Pancreas (tissue), 10 donors: ENCODE measurements at regions not wholly inside any gene's neighbourhood (a gene's known extent, or its start where the extent isn't known, plus 50 kb on each side); places are given as distances from the start of the nearest gene placed in this dataset.
A peak's percentile ranks its signal among the peaks of the same experiment; 100 is the strongest.

Experiments
- ATAC-seq, 4 donors: fragments of 200-7000 bp; cut with Tn5 transposase; one replicate each; pipeline versions ENCODE4 v1.8.0 to v1.9.1; 2020; ENCODE audit warnings: mild to moderate bottlenecking in 4 of 4, moderate library complexity in 4 of 4
- DNase-seq, 6 donors: peaks; one replicate each; pipeline ENCODE4 v3.0.0-alpha.2; 2020
- FAIRE-seq: peaks from 2 replicates; lab custom pipeline; 2012; peaks lifted over from hg19 to GRCh38; lab: Jason Lieb, UNC
- H3K27ac ChIP-seq, 4 donors: fragments of 200-600 bp; sonication (generic); 1 replicate in 3 of 4; 2 replicates in 1 of 4; pipeline versions ENCODE4 v1.5.0 to v1.8.0; 2020
- H3K27me3 ChIP-seq, 4 donors: fragments of 200-600 bp; one replicate each; pipeline ENCODE4 v1.8.0; 2021
- H3K36me3 ChIP-seq, 3 donors: fragments of 200-600 bp; sonication (generic) in 1 of 3; one replicate each; pipeline versions ENCODE4 v1.5.0 to v1.8.0; 2020 to 2021
- H3K4me1 ChIP-seq, 3 donors: fragments of 200-600 bp; one replicate each; pipeline ENCODE4 v1.8.0; 2021
- H3K4me3 ChIP-seq, 4 donors: fragments of 200-600 bp; sonication (generic) in 2 of 4; one replicate each; pipeline versions ENCODE4 v1.5.0 to v1.8.0; 2020 to 2021
- H3K9me3 ChIP-seq, 4 donors: fragments of 200-600 bp; one replicate each; pipeline ENCODE4 v1.8.0; 2021
- WGBS, 2 donors: extraction: QIAGEN DNeasy Blood & Tissue Kit; methylation state at CpG; one replicate each; pipeline ENCODE4 v1.1.7; 2013; 5-methylcytosine and 5-hydroxymethylcytosine counted together
- intact Hi-C, 3 donors: fragments of 100-400 bp; cut with DNase I; formaldehyde crosslinking; loops; one replicate each; pipeline versions ENCODE4 v1.11.1 to v1.14.2; 2022
- TF ChIP-seq, protein P1 (sequence below), 4 donors: fragments of 200-600 bp; sonication (generic) in 3 of 4; IDR thresholded peaks; one replicate each; pipeline versions ENCODE4 v1.5.0 to v1.8.0; 2021; ENCODE audit warnings: antibody characterized with exemption in 4 of 4
- donor health status: healthy with polysubstance abuse.
- donor health status: DM: no; HTN: no; CAD: no; lungs with moderate emphysema.
- donor health status: DM: no; HTN: no; CAD: no.
- donor health status: control.
- donor health status: control.
- donor health status: Bipolar disorder and iron deficiency.
- donor health status: DM: yes; HTN: yes; CAD: no.
- donor health status: DM: no; HTN: no; CAD: no.
- donor health status: DM: no; HTN: no; CAD: no.
- donor health status: DM: yes; HTN: yes; CAD: no.

DNA sequence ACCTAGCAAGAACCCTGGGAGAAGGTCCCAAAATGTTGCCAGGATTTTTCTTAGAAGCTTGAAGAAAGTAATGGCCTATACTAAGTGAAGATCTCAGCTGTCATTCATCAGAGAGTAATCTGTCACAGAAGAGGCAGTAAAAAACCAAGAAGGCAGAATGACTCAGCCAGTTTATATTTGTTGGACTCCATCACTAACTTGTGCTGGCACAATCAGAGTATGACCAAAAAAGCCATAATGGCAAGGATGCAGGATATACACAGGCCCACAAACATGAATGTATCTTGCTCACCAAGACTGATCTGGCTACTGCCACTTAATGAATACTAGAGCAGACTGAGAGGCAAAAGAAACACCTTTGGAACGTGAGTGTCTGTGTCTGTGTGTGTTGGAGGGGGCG, 104.0 kb upstream of the POU5F2 start:
- Histone ChIP-seq H3K27me3 (no peaks in the 10 kb centered on the region), H3K9me3 (no peaks in the 10 kb centered on the region), H3K4me1 (no peaks in the 10 kb centered on the region), H3K27ac (no peak overlapping the region), H3K4me3 (no peak overlapping the region), H3K36me3 (no peaks in the 10 kb centered on the region)
- ATAC-seq, result no peak
- no peak for FAIRE-seq
- TF ChIP-seq, protein P1, sequence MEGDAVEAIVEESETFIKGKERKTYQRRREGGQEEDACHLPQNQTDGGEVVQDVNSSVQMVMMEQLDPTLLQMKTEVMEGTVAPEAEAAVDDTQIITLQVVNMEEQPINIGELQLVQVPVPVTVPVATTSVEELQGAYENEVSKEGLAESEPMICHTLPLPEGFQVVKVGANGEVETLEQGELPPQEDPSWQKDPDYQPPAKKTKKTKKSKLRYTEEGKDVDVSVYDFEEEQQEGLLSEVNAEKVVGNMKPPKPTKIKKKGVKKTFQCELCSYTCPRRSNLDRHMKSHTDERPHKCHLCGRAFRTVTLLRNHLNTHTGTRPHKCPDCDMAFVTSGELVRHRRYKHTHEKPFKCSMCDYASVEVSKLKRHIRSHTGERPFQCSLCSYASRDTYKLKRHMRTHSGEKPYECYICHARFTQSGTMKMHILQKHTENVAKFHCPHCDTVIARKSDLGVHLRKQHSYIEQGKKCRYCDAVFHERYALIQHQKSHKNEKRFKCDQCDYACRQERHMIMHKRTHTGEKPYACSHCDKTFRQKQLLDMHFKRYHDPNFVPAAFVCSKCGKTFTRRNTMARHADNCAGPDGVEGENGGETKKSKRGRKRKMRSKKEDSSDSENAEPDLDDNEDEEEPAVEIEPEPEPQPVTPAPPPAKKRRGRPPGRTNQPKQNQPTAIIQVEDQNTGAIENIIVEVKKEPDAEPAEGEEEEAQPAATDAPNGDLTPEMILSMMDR (IDR thresholded peaks at IDR 0.05), result no peak
- intact Hi-C loops, result no loop called here
- no peak for DNase-seq
- WGBS, 2 donors, result 91 to 100% methylated on average over 2 of the region's 2 CpGs

DNA sequence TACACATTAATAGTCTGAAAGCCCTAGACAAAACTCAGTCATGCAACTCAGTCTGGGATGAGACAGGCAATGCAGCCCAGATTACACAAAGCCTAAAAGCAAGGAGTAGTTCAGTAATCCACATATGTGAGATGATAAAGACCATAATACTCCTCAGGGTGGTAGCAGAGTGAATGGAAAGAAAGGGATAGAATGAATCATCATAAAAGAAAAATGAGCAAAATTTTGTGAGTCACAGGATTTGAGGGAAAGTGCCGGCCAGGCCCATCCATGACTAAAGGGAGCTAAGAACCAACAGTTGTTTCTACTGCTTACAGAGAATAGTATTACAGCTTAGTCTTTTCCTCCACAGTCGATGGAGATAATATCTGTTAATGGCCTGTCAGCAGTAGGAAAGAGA, 90.0 kb upstream of the POU5F2 start:
- Histone ChIP-seq H3K9me3 (no peaks in the 10 kb centered on the region), H3K4me1 (no peaks in the 10 kb centered on the region), H3K36me3 (no peaks in the 10 kb centered on the region), H3K4me3 (no peak overlapping the region), H3K27me3 (no peaks in the 10 kb centered on the region), H3K27ac (no peak overlapping the region)
- WGBS, 2 donors, result 89 to 97% methylated on average over 2 of the region's 2 CpGs
- TF ChIP-seq, protein P1 (IDR thresholded peaks at IDR 0.05), result no peak
- ATAC-seq, result peak in 2 of 4 donors; percentile 29 to 45
- FAIRE-seq, result no peak
- DNase-seq, result no peak
- intact Hi-C loops, result no loop called here

DNA sequence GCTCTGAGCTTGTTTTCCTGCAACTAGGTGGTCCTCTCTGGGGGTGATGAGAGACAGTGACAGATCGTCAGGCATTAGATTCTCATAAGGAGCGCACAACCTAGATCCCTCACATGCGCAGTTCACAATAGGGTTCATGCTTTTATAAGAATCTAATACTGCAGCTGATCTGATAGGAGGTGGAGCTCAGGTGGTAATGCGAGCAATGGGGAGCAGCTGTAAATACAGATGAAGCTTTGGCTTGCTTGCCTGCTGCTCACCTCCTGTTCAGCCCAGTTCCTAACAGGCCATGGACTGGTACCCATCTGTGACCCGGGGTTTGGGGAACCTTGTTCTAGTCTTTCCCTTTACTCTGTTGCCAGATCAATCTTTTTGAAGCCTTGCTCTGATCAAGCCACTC, 89.5 kb upstream of the POU5F2 start:
- no peak overlapping the region for H3K4me3 ChIP-seq
- FAIRE-seq, result no peak
- TF ChIP-seq, protein P1 (IDR thresholded peaks at IDR 0.05), result no peak
- H3K4me1 ChIP-seq, result no peaks in the 10 kb centered on the region
- H3K9me3 ChIP-seq, result no peaks in the 10 kb centered on the region
- no peaks in the 10 kb centered on the region for H3K27me3 ChIP-seq
- 96 to 98% methylated on average over 5 of the region's 5 CpGs for WGBS, 2 donors
- DNase-seq, result no peak
- no peak overlapping the region for H3K27ac ChIP-seq
- ATAC-seq, result no peak
- no peaks in the 10 kb centered on the region for H3K36me3 ChIP-seq
- intact Hi-C loops, result no loop called here

DNA sequence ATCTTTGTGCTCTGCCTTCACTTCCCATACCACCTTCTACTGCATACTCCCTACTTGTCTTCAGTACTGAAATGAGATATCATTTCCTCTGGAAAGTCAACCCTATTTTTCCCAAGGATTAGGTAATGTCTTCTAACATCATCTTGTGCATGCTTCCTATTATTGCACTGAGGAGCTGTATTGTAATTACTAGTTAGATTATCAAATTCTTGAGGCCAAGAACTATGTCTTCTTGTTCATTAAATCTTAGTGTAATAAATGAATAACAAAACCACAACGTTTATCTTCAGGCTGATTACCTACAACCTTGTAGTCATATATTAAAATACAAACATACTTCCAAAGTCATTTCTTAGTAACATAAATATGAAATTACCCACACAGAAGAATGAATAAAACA, 87.9 kb upstream of the POU5F2 start:
- H3K9me3 ChIP-seq, result no peaks in the 10 kb centered on the region
- DNase-seq (no peak), ATAC-seq (no peak), FAIRE-seq (no peak)
- H3K4me3 ChIP-seq, result no peak overlapping the region
- H3K27me3 ChIP-seq, result no peaks in the 10 kb centered on the region
- H3K27ac ChIP-seq, result no peak overlapping the region
- 59 to 71% methylated on average over 1 of the region's 1 CpG for WGBS, 2 donors
- H3K36me3 ChIP-seq, result no peaks in the 10 kb centered on the region
- intact Hi-C loops, result no loop called here
- H3K4me1 ChIP-seq, result no peaks in the 10 kb centered on the region
- TF ChIP-seq, protein P1 (IDR thresholded peaks at IDR 0.05), result no peak

DNA sequence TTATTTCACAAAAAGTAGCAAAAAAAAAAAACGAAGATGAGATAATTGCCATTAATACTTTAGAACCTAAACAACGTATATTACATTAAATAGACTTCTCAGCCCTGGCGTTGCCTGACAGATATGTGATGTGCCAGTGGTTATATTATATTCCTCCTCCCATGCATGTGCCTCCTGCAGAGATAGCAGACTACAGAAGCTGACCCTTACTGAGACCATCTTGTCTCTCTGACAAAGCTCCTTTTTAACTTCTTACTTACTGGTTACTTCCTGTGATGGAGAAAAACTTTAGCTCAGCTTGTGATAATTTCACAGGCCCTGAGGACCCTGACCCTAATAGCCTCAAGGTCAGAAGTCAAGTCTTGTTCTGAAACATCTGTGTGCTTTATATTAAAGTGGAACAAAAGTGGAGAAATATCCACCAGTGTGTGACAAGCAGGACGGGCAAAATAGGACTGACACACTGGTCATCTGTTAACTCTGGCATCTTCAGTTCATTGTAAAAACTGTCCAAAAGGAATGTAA, 80.6 kb upstream of the POU5F2 start:
- TF ChIP-seq, protein P1 (IDR thresholded peaks at IDR 0.05), result no peak
- H3K4me3 ChIP-seq, result no peak overlapping the region
- no peak overlapping the region for H3K27ac ChIP-seq
- no peaks in the 10 kb centered on the region for H3K27me3 ChIP-seq
- H3K9me3 ChIP-seq, result no peaks in the 10 kb centered on the region
- FAIRE-seq (no peak), DNase-seq (no peak), ATAC-seq (no peak)
- no peaks in the 10 kb centered on the region for H3K36me3 ChIP-seq
- intact Hi-C loops, result no loop called here
- no peaks in the 10 kb centered on the region for H3K4me1 ChIP-seq
- WGBS, 2 donors, result 85 to 90% methylated on average over 4 of the region's 4 CpGs
